H1 (cell line): ENCODE measurements at regions not wholly inside any gene's neighbourhood (a gene's known extent, or its start where the extent isn't known, plus 50 kb on each side); places are given as distances from the start of the nearest gene placed in this dataset.

Source experiments
- CTCF ChIP-seq, 3 experiments: IDR thresholded peaks; 1 replicate in 2 of 3; 2 replicates in 1 of 3; pipeline versions ENCODE4 v1.5.1 to v1.6.1; 2011; ENCODE audit warnings: low read length in 3 of 3, mild to moderate bottlenecking in 3 of 3, inconsistent platforms in 2 of 3, low read depth in 1 of 3, moderate library complexity in 1 of 3; ENCODE audit not compliant: insufficient read depth in 1 of 3; ENCODE audit errors: control extremely low read depth in 1 of 3
- JUND ChIP-seq: IDR thresholded peaks from 2 replicates; pipeline ENCODE4 v1.6.1; 2011; ENCODE audit warnings: mild to moderate bottlenecking, improper control_type of control experiment, low read length
- KDM1A ChIP-seq: fragments of 200-600, 300-600 bp; sonication (generic); IDR thresholded peaks from 2 replicates; pipeline ENCODE4 v1.7.1; 2016; ENCODE audit warnings: mild to moderate bottlenecking, low read length, borderline replicate concordance
- RAD21 ChIP-seq, 2 experiments: IDR thresholded peaks in 1 of 2; conservative IDR thresholded peaks in 1 of 2; 2 replicates each; pipeline ENCODE4 v1.6.1; 2011; ENCODE audit warnings: low read depth in 2 of 2, low read length in 2 of 2, improper control_type of control experiment in 1 of 2, inconsistent platforms in 1 of 2, mild to moderate bottlenecking in 1 of 2, moderate library complexity in 1 of 2

DNA sequence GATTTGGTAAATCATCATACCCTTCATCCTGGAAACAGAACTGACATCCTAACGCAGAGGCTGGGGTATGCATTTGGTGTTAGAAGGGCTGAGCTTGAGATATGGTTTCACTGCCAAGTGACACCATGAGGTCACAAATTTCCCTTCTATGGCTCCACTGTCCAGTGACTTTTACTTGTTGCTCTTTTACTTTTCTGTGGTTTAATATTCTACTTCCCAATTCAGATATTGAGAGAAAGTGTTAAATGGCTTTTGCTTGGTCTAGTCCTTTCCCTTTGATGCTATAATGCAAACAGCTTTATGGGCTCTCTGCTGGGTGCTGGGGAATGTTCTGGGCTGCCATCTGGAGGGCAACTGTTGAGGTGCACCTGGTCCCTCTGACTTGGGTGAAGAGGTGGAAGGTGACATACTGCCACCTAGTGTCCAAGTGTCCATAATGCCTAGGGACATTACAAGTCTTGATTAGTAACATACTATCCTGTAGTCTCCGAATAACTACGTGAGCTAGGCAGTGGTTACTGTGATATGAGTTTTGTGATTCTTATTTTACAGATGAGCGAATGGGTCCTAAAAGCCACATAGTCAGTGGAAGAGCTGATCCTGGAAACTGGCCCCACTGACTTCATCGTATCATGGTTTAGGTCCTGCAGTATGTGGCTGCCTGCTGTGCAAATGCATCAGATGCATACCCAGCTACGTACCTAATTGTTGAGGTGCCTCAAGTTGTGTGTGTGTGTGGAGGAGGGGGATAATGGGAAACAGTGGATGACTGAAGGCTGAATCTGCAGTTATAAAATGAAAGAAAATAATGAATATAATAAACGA lies 149.1 kb upstream of the RAG2 start (continued):
- no peak for TF ChIP-seq JUND
- TF ChIP-seq RAD21 (IDR thresholded peaks at IDR 0.05 in 1 of 2, conservative IDR thresholded peaks at IDR 0.05 in 1 of 2; ENCODE audit: low read depth in 2 of 2, low read length in 2 of 2), result peak; percentile 95 to 98
- peak; percentile 95 to 100 (median 100) for TF ChIP-seq CTCF (IDR thresholded peaks at IDR 0.05; ENCODE audit: control extremely low read depth in 1 of 3, insufficient read depth in 1 of 3, low read depth in 1 of 3, low read length in 3 of 3)
- no peak for TF ChIP-seq KDM1A
